GM12865 (cell line): ENCODE measurements at regions not wholly inside any gene's neighbourhood (a gene's known extent, or its start where the extent isn't known, plus 50 kb on each side); places are given as distances from the start of the nearest gene placed in this dataset.

Source experiments
- DNase-seq: peaks from one replicate; pipeline ENCODE4 v3.0.0; 2010; ENCODE audit warnings: low read depth
- H3K4me3 ChIP-seq: 2 replicates; pipeline ENCODE4 v1.5.1; 2011; ENCODE audit warnings: mild to moderate bottlenecking, low read depth, low read length, control low read depth
- CTCF ChIP-seq: IDR thresholded peaks from 2 replicates; pipeline ENCODE4 v1.5.1; 2011; ENCODE audit warnings: low read length, control low read depth, low read depth, inconsistent platforms; ENCODE audit not compliant: insufficient read depth; ENCODE audit errors: missing control alignments

- DNase-seq = peak; percentile 11
- no peak overlapping the region for H3K4me3 ChIP-seq
- TF ChIP-seq CTCF = no peak
Measured at GRCh38 chr5:62692946-62693713, 114.5 kb downstream of the LRRC70 start.

GRCh38 chr5:62691946-62692345 lies 113.3 kb downstream of the LRRC70 start:
- TF ChIP-seq CTCF = no peak

GRCh38 chr5:62690421-62690820 lies 111.8 kb downstream of the LRRC70 start:
- no peak for DNase-seq

More at GRCh38 chr5:62691946-62692345, 113.3 kb downstream of the LRRC70 start:
- DNase-seq = no peak
- no peak overlapping the region for H3K4me3 ChIP-seq

GRCh38 chr5:62689599-62690368 lies 111.2 kb downstream of the LRRC70 start:
- DNase-seq = peak; percentile 14
- peak overlapping the region; percentile 29 for H3K4me3 ChIP-seq
- TF ChIP-seq CTCF = no peak

More at GRCh38 chr5:62690421-62690820, 111.8 kb downstream of the LRRC70 start:
- H3K4me3 ChIP-seq = no peak overlapping the region
- TF ChIP-seq CTCF = no peak

GRCh38 chr5:62686692-62687091 lies 108.1 kb downstream of the LRRC70 start:
- DNase-seq = no peak
- no peak for TF ChIP-seq CTCF
- no peak overlapping the region for H3K4me3 ChIP-seq

- TF ChIP-seq CTCF = no peak
- DNase-seq = no peak
- no peak overlapping the region for H3K4me3 ChIP-seq
Measured at GRCh38 chr5:62685221-62685620, 106.6 kb downstream of the LRRC70 start.

GRCh38 chr5:62684310-62684709 lies 105.7 kb downstream of the LRRC70 start:
- DNase-seq = no peak
- no peak overlapping the region for H3K4me3 ChIP-seq
- no peak for TF ChIP-seq CTCF
